IPS DF 19.7 (cell line): ENCODE measurements at regions not wholly inside any gene's neighbourhood (a gene's known extent, or its start where the extent isn't known, plus 50 kb on each side); places are given as distances from the start of the nearest gene placed in this dataset.

Experiments
- DNase-seq: peaks from one replicate; pipeline ENCODE4 v3.0.0-alpha.2; 2013; ENCODE audit warnings: low read depth, low spot score

DNA sequence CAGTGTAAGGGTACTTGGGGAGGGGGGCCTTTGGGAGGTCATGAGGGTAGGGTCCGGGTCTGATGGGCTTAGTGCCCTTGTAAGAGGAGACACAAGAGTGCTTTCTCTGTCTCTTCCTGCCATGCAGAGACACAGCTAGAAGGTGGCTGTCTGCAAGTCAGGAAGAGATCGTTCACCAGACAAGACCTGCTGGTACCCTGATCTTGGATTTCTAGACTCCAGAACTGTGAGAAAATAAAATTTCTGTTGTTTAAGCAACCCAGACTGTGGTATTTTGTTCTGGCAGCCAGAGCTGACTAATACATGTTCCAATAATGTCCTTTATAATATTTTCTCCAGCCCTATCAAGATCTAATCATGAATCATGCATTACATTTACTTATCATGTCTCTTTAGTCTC, 130.0 kb upstream of the VEPH1 start:
- DNase-seq = no peak

GRCh38 chr3:157632075-157632474, 128.9 kb upstream of the VEPH1 start:
- no peak for DNase-seq

DNA sequence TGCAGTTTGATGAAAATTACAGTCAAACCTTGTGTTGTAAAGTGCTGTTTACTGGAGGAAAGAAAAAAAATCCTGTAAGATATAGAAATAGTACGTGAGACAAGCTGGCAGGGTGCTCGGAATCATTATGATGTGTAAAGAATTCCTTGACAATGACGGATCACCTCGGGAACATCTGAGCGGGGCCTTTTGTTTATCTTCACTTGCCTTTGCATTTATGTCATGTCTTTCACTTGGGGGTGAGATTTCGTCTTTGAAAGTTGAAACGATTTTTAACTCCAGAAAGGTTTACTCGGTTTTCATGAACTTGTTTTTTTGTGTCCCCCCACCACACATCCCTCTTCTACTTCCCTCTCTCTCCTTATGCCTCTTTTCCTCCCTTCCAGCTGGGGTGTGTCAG, 128.3 kb upstream of the VEPH1 start:
- no peak for DNase-seq

DNA sequence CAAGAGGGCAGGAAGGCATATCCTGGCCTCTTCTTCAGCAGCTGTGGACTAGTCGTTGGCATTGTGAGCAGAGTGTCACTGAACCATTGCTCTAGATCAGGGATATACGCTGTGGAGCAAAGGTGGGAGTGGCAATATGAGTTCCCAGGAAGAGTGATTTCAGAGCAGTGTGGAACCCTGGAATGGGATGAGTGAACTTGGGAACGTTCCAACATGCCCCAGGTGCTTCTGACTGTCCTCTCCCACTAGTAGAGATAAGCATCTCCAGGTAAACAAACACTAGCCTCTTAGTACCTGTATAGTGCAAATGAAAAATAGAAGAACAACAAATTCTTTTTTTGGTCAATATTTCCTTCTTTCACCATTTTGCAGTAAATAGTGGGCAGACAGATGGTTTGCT, 123.6 kb upstream of the VEPH1 start:
- no peak for DNase-seq

DNA sequence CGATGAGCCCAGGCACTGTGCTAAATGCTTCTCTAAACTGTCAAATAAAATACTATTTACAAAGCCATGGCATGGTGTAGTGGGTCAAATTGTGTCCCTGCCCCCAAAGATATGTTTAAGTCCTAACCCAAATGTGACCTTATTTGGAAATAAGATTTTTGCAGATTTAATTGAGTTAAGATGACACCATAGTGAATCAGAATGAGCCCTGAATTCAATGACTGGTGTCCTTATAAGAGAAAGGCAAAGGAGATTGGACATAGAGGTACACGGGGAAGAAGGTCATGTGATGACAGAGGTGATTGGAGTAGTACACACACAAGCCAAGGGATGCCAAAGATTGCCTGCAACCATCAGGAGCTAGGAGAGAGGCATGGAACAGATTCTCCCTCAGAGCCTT, 121.6 kb upstream of the VEPH1 start:
- DNase-seq = no peak

GRCh38 chr3:157618886-157619285, 115.7 kb upstream of the VEPH1 start:
- no peak for DNase-seq

DNA sequence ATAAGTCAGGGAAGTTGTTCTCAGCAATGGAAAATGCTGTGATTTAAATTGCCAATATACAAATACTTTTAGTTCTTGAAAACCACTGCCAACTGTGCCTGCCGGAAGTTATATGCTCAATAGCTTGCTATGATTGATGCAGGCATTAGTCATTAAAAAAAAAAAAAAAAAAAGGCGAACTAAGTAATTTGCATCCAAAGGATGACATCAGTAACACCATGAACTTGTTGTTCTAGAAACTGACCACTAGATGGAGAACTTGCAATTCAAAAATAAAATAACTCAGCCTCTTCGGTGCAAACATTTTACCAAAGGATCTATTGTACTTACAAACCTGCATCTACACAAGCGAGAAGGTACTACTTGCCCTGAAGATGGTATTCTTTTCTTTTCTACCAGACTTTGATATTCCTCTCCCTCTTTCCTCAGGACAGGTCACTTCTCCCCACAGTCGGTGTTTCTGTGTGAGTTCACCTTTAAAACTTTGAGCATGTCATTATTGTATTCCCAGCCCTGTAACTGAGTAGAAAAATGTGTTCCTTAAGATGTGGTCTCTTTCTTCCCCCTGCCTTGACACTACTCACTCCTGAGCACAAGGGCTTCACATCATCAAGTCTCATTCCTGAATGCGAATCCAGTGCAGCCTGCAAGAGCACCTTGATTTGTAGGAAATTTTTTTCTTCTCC, 115.0 kb upstream of the VEPH1 start:
- peak; percentile 20 for DNase-seq

DNA sequence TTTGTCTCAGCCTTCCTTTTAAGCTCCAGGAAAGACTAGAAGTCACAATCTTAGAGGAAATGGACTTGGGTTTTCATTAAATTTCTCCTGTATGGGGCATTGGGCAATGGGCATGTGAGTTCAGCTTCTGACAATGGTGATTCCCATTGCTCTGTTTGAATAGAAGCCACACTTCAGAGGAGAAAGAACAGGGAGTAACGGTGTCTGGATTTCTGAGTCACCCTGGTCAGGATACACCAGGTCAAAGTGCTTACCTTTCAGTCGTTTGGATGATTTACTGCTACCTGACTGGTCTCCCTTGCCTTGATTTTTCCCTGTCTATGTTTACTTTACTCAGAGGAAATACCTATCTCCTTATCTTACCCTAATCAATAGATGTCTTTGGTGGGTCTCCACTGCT, 111.7 kb upstream of the VEPH1 start:
- DNase-seq = no peak

DNA sequence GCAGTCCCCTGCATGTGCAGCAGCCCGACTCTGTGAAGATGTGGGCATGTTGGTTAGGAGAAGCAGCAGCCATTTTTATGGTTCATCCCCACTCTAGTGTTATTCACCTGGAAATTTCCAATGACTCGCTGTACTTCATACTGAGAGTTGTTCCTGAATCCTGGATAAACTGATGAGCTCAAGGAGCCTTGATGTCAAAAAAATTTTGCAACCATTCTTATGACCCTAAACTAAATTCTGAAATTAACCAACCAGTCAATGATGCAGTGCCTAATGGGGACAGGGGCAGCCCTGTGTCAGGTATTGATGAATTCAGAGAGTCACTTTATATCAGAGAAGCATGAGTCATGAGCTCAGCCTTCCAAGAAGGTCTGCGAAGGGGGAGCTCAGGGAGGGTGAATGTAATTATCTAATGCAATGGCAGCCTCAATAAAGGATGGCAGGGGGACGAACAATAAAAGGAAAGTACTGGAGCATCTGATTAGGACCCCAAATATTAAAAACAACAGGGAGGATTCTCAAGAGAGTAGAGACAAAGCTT, 108.4 kb upstream of the VEPH1 start:
- DNase-seq = no peak

- no peak for DNase-seq
These were observed 107.8 kb upstream of the VEPH1 start for GRCh38 chr3:157610876-157611535.

DNA sequence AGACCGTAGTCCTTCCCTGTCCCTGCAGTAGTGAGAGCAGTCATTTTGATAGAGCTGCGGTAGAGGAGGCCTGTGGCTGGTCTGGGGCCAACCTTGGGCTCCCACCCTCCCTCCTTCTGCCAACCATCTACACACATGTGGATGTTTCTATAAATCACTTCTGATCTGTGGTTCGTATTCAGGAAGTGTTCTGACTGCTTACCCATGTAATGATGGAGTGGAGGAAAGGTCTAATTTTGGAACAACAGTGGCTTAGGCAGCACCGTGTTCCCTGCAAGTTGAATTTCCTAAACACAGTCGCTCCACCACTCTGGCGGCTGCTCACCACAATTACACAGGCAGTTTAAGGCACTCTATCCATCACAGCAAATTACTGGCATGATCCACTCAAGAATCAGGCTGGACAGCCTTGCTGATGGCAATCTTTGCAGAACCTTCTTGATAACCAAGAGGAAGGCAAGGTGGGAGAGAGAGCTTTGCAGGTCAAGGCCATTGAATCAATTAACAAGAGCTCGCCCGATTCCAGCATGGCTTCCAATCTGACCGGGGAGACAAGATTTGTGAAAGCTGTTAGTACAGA, 104.7 kb upstream of the VEPH1 start:
- DNase-seq = no peak

DNA sequence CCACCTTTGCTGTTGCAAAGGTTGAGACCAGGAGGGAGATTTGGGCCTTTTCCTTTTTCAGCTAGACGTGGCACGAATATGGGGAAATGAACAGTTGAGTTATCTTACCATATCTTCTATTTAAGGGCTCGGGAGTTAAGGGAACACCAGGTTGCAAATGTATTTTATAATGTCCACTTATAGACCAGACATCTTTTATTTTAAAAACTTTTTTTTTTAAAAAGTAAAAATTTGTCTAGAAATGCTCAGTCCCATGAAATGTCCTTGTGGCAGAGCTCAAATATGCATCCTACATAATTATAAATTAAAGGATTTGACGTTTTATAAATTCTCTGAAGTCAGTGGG, 103.6 kb upstream of the VEPH1 start:
- no peak for DNase-seq

- peak; percentile 54 for DNase-seq
These were observed 103.0 kb upstream of the VEPH1 start for GRCh38 chr3:157606011-157606851.

DNA sequence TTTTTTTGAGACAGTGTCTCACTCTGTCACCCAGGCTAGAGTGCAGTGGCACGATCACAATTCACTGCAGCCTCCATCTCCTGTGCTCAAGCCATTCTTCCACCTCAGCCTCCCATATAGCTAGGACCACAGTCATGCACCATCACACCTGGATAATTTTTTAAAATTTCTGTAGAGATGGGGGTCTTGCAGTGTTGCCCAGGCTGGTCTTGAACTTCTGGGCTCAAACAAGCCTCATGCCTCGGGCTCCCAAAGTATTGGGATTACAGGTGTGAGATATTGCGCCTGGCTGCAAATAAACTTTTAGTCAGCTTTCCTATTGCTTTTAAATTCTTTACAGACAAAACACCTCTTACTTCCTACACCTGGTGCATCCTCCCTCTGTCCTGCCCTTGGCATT, 102.1 kb upstream of the VEPH1 start:
- DNase-seq = no peak

DNA sequence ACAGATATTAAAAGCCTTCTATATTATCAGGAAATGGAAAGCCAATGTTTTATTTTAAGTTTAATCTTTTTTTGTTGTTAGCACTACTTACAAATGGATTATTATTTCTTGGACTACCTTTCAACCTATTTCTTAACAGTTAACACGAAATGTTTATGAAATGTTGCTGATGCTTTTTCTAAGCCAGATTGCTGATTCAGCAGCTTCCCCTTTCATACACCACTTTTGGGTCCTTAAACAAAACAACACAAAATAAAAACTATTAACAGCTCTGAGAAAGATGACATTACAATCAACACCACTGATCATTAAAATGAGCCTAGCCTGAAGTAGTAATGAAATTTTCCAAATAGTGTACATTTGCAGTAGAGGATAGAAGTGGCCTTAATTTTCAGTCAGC, 99.2 kb upstream of the VEPH1 start:
- no peak for DNase-seq

- no peak for DNase-seq
These were observed 92.0 kb upstream of the VEPH1 start for GRCh38 chr3:157595259-157595658.

- no peak for DNase-seq
These were observed 91.2 kb upstream of the VEPH1 start for GRCh38 chr3:157594413-157594812.

GRCh38 chr3:157592769-157593168, 89.6 kb upstream of the VEPH1 start:
- DNase-seq = no peak

- no peak for DNase-seq
These were observed 87.1 kb upstream of the VEPH1 start for GRCh38 chr3:157590273-157590672.

GRCh38 chr3:157589211-157589610, 86.0 kb upstream of the VEPH1 start:
- DNase-seq = no peak

DNA sequence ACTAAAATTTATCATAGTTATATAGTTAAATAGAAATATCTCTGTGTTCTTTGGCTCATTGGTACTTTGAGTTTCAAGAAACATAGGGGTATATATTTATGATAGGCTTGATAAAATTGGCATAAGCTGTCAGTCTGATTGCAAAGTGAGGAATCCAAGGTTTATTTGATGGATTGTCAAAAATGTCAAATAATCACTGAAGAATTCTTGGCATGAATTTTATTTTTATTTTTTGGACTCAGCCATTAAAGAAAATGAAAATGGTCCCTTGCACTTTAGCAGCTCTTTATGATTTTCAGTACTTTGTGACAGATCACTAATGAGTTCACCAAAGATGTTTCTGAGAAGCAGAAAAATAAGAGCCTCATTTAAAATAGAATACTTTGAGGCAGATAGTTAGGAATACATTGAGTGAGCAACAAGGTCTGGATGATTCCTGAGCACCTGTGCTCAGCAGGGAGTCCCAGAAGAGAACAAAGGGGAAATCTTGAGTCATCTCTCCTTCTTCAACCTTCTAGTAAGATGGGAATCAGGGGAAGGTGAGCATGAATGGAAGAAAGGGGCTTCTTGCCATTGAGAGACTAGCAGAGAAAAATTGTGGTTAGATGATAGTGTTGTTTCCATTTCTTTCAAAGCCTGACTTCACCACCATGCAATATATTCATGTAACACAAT, 85.3 kb upstream of the VEPH1 start:
- peak; percentile 47 for DNase-seq

GRCh38 chr3:157586293-157586692, 83.1 kb upstream of the VEPH1 start:
- no peak for DNase-seq
